ENCODE measurements at regions not wholly inside any gene's neighbourhood (a gene's known extent, or its start where the extent isn't known, plus 50 kb on each side); places are given as distances from the start of the nearest gene placed in this dataset.

DNA sequence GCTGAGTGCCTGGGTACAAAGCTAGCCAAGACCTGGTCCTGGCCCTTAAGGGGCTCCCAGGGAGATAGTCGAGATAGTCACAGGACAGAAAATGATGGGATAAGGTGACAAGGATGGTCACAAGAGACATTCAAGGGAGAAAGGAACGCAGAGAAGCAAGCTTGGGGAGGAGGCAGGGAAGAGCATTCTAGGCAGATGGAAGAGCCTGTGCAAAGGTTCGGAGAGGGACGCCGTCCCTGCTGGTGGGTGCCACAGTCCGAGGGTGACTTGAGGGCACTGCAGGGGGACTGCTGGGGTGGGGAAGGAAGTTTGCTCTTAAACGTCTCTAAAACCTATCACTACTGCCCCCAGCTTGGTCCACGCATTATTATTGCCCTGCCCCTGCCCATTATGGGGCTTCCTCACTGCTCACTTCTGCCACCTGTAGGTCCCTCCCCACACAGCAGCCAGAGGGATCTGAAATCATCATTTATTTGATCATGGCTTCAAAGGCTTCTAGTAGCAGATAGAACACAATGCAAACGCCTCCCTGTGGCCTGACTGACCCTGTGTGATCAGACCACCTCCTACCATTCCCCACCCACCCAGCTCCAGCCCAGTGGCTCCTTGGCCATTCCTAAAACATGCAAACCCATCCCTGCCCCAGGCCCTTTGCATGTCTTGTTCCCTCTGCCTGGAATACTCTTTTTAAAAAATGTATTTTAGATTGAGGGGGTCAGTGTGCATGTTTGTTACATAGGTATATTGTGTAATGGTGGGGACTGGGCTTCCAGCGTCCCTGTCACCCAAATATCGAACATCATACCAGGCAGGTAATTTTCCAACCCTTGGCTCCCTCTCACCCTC lies 60.3 kb downstream of the RMI2 start:
- no peak overlapping the region for H3K4me3 ChIP-seq (ENCODE audit: low read depth, low read length)

DNA sequence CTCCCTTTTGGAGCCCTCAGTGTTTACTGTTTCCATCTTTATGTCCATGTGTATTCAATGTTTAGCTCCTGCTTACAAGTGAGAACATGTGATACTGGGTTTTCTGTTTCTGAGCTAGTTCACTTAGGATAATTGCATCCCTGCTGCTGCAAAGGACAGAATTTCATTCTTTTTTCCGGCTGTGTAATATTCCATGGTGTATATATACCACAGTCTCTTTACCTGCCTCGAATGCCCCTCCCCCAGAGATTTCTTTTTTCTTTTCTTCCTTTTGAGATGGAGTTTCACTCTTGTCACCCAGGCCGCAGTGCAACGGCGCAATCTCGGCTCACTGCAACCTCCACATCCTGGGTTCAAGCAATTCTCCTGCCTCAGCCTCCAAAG lies 60.9 kb downstream of the RMI2 start:
- TF ChIP-seq, protein P1, sequence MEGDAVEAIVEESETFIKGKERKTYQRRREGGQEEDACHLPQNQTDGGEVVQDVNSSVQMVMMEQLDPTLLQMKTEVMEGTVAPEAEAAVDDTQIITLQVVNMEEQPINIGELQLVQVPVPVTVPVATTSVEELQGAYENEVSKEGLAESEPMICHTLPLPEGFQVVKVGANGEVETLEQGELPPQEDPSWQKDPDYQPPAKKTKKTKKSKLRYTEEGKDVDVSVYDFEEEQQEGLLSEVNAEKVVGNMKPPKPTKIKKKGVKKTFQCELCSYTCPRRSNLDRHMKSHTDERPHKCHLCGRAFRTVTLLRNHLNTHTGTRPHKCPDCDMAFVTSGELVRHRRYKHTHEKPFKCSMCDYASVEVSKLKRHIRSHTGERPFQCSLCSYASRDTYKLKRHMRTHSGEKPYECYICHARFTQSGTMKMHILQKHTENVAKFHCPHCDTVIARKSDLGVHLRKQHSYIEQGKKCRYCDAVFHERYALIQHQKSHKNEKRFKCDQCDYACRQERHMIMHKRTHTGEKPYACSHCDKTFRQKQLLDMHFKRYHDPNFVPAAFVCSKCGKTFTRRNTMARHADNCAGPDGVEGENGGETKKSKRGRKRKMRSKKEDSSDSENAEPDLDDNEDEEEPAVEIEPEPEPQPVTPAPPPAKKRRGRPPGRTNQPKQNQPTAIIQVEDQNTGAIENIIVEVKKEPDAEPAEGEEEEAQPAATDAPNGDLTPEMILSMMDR (IDR thresholded peaks at IDR 0.05; ENCODE audit: borderline replicate concordance, insufficient read depth, low read depth, low read length), result no peak
- no peak overlapping the region for H3K4me3 ChIP-seq (ENCODE audit: low read depth, low read length)

More for the DNA sequence above, 60.3 kb downstream of the RMI2 start:
- TF ChIP-seq, protein P1 (IDR thresholded peaks at IDR 0.05; ENCODE audit: borderline replicate concordance, insufficient read depth, low read depth, low read length), result peak; percentile 74

DNA sequence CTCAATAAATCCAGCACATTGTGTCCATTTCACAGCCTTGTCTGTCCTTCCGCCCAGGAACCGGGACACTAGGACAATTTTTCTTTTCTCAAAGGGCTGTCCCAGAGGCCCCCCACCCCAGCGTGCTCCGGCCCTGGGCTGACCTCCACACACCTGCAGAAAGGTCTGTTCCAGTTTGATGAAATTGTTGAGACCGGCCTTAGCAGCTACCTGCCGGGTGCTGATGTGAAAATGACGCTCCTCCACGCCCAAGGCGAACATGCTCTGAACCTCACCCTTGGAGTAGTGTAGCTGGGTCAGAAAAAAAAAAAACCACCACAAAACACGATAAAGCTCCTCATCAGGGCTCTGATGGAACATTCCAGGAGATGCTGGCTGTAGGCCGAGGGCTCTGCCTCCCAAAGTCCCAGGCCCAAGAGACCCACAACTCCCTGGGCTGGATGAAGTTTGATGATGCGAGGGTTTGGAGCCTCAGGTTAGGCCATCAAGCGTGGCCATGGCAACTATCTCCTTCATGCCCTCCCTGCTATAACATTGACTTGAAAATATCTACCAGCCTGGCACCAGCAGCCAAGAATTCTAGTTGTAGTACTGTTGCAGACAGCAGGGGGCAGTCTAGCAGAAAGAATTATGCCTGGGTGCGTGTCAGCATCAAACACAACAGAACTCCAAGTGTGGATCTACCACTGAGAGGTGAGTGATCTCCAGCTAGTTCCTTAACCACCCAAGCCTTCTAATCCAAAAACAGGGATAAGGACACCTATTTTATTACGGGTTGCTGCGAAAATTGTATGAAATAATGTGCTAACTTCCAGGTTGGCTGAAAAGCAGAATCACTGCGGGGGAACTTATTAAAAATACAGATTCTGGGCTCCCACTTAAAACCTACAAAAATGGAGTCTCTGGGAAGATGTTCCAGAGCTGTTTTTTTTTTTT lies 62.1 kb downstream of the RMI2 start:
- no peak overlapping the region for H3K4me3 ChIP-seq (ENCODE audit: low read depth, low read length)
- TF ChIP-seq, protein P1 (IDR thresholded peaks at IDR 0.05; ENCODE audit: borderline replicate concordance, insufficient read depth, low read depth, low read length), result peak; percentile 67

DNA sequence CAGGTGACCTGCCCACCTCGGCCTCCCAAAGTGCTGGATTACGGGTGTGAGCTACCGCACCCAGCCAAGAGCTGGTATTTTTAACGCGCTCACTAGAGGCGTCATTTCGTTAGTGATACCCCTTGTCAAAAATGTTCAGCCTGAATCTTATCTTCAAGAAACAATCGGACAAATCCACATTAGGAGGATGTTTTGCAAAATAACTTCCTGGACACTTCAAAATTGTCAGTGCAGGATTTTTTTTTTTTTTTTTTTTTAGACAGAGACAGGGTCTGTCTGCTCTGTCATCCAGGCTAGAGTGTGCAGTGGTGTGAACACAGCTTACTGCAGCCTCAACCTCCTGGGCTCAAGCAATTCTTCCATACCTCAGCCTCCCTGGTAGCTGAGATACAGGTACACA lies 63.0 kb downstream of the RMI2 start:
- TF ChIP-seq, protein P1 (IDR thresholded peaks at IDR 0.05; ENCODE audit: borderline replicate concordance, insufficient read depth, low read depth, low read length), result no peak
- no peak overlapping the region for H3K4me3 ChIP-seq (ENCODE audit: low read depth, low read length)

DNA sequence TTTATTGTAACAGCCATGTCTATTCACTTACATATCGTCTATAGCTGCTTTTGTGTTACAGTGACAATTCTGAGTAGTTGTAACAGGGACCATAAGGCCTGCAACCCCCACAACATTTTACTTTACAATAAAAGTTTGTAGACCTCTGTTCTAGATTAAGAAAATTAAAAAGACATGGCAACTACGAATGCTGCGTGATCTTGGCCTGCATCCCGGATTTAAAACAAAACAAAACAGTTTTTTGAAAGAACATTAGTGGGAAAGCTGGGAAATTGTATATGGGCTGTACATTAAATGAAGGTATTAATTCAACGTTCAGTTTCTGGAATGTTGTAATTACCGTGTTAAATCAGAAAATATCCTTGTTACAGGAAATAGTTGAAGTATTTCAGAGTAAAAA lies 64.1 kb downstream of the RMI2 start:
- H3K4me3 ChIP-seq (ENCODE audit: low read depth, low read length), result no peak overlapping the region
- TF ChIP-seq, protein P1 (IDR thresholded peaks at IDR 0.05; ENCODE audit: borderline replicate concordance, insufficient read depth, low read depth, low read length), result no peak

DNA sequence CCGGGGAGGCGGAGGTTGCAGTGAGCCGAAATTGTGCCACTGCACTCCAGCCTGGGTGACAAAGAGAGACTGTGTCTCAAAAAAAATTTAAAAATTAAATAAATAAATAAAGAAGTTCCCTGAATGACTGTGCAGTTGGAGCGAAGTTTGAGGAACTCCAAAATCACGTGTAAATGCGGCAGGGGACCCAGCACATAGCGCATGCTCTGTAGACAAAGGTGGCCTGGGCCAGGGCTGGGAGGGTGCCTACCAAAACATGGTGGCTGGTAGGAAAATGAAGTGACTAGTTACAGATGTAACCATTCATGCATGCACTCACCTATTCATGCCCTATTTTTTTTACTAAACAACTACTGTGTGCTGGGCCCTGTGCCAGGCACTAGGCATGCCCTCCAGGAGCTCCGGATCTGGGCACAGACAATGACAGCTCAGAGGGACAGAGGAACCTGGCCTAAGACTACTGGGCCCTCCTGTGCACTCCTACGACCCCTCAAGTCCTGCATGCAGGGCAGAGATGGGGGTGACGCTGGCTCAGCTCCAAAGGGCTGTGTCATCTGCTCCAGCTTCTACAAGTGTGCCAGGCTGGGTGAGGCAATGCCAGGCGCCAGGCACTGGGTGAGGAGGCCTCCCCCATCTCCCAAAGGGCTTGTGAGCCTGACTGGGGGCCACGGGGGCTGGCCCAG lies 65.3 kb downstream of the RMI2 start:
- H3K4me3 ChIP-seq (ENCODE audit: low read depth, low read length), result no peak overlapping the region
- TF ChIP-seq, protein P1 (IDR thresholded peaks at IDR 0.05; ENCODE audit: borderline replicate concordance, insufficient read depth, low read depth, low read length), result no peak

All from GM12875 (cell line).